ENCODE measurements at regions not wholly inside any gene's neighbourhood (a gene's known extent, or its start where the extent isn't known, plus 50 kb on each side); places are given as distances from the start of the nearest gene placed in this dataset.

DNA sequence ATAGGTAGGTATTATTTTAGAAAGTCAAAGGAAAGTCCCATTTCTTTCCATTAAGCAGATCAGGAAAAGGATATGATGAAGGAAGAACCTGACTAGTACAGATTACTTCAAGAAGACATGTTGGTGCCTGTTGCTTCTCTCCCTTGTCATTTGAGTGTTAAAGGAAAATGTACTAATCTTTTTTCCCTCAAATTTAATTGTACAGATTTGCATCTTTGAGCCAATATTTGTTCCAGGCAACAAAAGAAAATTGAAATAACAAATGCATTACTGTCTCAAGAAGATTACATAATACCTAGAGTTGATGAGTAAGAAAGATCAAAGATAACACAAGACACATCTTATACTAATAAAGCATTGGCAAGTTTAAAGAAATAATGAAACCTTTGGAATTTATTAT, 566.9 kb upstream of the ZP4 start:
- Mint-ChIP-seq H3K4me1 (peaks cover 23% of the 10 kb centered on the region), H3K27me3 (ENCODE audit: low read depth) (no peaks in the 10 kb centered on the region), H3K9me3 (peaks cover 5% of the 10 kb centered on the region), H3K27ac (no peak overlapping the region), H3K36me3 (peaks cover 5% of the 10 kb centered on the region; the same call in 1 of the 2 replicates), H3K4me3 (no peak overlapping the region)
- ChIA-PET CTCF (no interaction called here), POLR2A (no interaction called here)
- TF ChIP-seq, protein P1, sequence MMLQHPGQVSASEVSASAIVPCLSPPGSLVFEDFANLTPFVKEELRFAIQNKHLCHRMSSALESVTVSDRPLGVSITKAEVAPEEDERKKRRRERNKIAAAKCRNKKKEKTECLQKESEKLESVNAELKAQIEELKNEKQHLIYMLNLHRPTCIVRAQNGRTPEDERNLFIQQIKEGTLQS (CRISPR knock-in tag; conservative IDR thresholded peaks at IDR 0.05) = no peak
- TF ChIP-seq ZNF232 (CRISPR knock-in tag; IDR thresholded peaks at IDR 0.05) (no peak), TEAD4 (CRISPR knock-in tag; IDR thresholded peaks at IDR 0.05) (no peak), ZNF425 (CRISPR knock-in tag; conservative IDR thresholded peaks at IDR 0.05) (no peak), NFYB (CRISPR knock-in tag; conservative IDR thresholded peaks at IDR 0.05; ENCODE audit: low read depth) (no peak), E2F1 (CRISPR knock-in tag; IDR thresholded peaks at IDR 0.05) (no peak), OVOL2 (CRISPR knock-in tag; IDR thresholded peaks at IDR 0.05; ENCODE audit: borderline replicate concordance) (no peak), GTF2I (CRISPR knock-in tag; conservative IDR thresholded peaks at IDR 0.05) (no peak)
- TF ChIP-seq, protein P2, sequence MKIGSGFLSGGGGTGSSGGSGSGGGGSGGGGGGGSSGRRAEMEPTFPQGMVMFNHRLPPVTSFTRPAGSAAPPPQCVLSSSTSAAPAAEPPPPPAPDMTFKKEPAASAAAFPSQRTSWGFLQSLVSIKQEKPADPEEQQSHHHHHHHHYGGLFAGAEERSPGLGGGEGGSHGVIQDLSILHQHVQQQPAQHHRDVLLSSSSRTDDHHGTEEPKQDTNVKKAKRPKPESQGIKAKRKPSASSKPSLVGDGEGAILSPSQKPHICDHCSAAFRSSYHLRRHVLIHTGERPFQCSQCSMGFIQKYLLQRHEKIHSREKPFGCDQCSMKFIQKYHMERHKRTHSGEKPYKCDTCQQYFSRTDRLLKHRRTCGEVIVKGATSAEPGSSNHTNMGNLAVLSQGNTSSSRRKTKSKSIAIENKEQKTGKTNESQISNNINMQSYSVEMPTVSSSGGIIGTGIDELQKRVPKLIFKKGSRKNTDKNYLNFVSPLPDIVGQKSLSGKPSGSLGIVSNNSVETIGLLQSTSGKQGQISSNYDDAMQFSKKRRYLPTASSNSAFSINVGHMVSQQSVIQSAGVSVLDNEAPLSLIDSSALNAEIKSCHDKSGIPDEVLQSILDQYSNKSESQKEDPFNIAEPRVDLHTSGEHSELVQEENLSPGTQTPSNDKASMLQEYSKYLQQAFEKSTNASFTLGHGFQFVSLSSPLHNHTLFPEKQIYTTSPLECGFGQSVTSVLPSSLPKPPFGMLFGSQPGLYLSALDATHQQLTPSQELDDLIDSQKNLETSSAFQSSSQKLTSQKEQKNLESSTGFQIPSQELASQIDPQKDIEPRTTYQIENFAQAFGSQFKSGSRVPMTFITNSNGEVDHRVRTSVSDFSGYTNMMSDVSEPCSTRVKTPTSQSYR (CRISPR knock-in tag; IDR thresholded peaks at IDR 0.05) = no peak
- TF ChIP-seq, protein P3, sequence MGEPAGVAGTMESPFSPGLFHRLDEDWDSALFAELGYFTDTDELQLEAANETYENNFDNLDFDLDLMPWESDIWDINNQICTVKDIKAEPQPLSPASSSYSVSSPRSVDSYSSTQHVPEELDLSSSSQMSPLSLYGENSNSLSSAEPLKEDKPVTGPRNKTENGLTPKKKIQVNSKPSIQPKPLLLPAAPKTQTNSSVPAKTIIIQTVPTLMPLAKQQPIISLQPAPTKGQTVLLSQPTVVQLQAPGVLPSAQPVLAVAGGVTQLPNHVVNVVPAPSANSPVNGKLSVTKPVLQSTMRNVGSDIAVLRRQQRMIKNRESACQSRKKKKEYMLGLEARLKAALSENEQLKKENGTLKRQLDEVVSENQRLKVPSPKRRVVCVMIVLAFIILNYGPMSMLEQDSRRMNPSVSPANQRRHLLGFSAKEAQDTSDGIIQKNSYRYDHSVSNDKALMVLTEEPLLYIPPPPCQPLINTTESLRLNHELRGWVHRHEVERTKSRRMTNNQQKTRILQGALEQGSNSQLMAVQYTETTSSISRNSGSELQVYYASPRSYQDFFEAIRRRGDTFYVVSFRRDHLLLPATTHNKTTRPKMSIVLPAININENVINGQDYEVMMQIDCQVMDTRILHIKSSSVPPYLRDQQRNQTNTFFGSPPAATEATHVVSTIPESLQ (CRISPR knock-in tag; IDR thresholded peaks at IDR 0.05) = no peak
- ATAC-seq (no peak), DNase-seq (ENCODE audit: low spot score) (no peak)

GRCh38 chr1:238451781-238452310, 561.1 kb upstream of the ZP4 start:
- ChIA-PET POLR2A (no interaction called here), CTCF (no interaction called here)
- no peak for DNase-seq (ENCODE audit: low spot score)
- Mint-ChIP-seq H3K4me1 (no peaks in the 10 kb centered on the region), H3K27me3 (ENCODE audit: low read depth) (no peaks in the 10 kb centered on the region), H3K9me3 (peaks cover 5% of the 10 kb centered on the region), H3K27ac (no peak overlapping the region), H3K36me3 (0 out of 2 replicates have a peak, but pooled peaks cover 4% of the 10 kb centered on the region), H3K4me3 (no peak overlapping the region)
- no peak for ATAC-seq
- TF ChIP-seq SP1 (CRISPR knock-in tag; conservative IDR thresholded peaks at IDR 0.05) = no peak
- TF ChIP-seq ATF1 (CRISPR knock-in tag; IDR thresholded peaks at IDR 0.05) = no peak
- no peak for TF ChIP-seq ZNF138 (CRISPR knock-in tag; conservative IDR thresholded peaks at IDR 0.05)
- TF ChIP-seq ZBTB21 (CRISPR knock-in tag; IDR thresholded peaks at IDR 0.05; ENCODE audit: borderline replicate concordance) = no peak
- TF ChIP-seq FOXK1 (CRISPR knock-in tag; IDR thresholded peaks at IDR 0.05) = no peak
- TF ChIP-seq E2F1 (CRISPR knock-in tag; IDR thresholded peaks at IDR 0.05) = no peak
- TF ChIP-seq PRRX2 (CRISPR knock-in tag; IDR thresholded peaks at IDR 0.05) = no peak
- no peak for TF ChIP-seq IRF1 (CRISPR knock-in tag; IDR thresholded peaks at IDR 0.05)
- TF ChIP-seq ETV6 (CRISPR knock-in tag; IDR thresholded peaks at IDR 0.05) = no peak
- TF ChIP-seq ZNF532 (CRISPR knock-in tag; IDR thresholded peaks at IDR 0.05; ENCODE audit: borderline replicate concordance) = no peak
- no peak for TF ChIP-seq ZNF423 (CRISPR knock-in tag; IDR thresholded peaks at IDR 0.05)
